Lower lobe of right lung (tissue), 2 donors: ENCODE measurements at regions not wholly inside any gene's neighbourhood (a gene's known extent, or its start where the extent isn't known, plus 50 kb on each side); places are given as distances from the start of the nearest gene placed in this dataset.

ENCODE experiments used
- ATAC-seq, 2 donors: fragments of 200-7000 bp; cut with Tn5 transposase; one replicate each; pipeline ENCODE4 v1.9.1; 2020 to 2022; ENCODE audit warnings: mild to moderate bottlenecking in 2 of 2, moderate library complexity in 2 of 2
- DNase-seq: peaks from one replicate; pipeline ENCODE4 v3.0.0-alpha.2; 2020
- H3K27ac ChIP-seq: fragments of 200-600 bp; one replicate; pipeline ENCODE4 v1.8.0; 2022
- H3K27me3 ChIP-seq: fragments of 200-600 bp; one replicate; pipeline ENCODE4 v1.8.0; 2022; ENCODE audit warnings: low read depth
- H3K36me3 ChIP-seq: fragments of 200-600 bp; one replicate; pipeline ENCODE4 v1.8.0; 2022; ENCODE audit warnings: mild to moderate bottlenecking
- H3K4me1 ChIP-seq: fragments of 200-600 bp; one replicate; pipeline ENCODE4 v1.8.0; 2022
- H3K4me3 ChIP-seq: fragments of 200-600 bp; one replicate; pipeline ENCODE4 v1.8.0; 2022; ENCODE audit warnings: mild to moderate bottlenecking
- H3K9me3 ChIP-seq: fragments of 200-600 bp; one replicate; pipeline ENCODE4 v1.8.0; 2022
- CTCF ChIP-seq: fragments of 200-600 bp; IDR thresholded peaks from one replicate; pipeline ENCODE4 v1.8.0; 2022; ENCODE audit warnings: antibody characterized with exemption, mild to moderate bottlenecking
- intact Hi-C: fragments of 100-400 bp; cut with DNase I; formaldehyde crosslinking; loops from one replicate; pipeline ENCODE4 v1.11.0; 2022
- donor health status: DM: no; HTN: yes; CAD: no; lungs with severe emphysema.

GRCh38 chr2:56444339-56444738 is 260.5 kb downstream of the CCDC85A start:
- no peaks in the 10 kb centered on the region for H3K36me3 ChIP-seq
- H3K9me3 ChIP-seq: no peaks in the 10 kb centered on the region
- no peak overlapping the region for H3K27ac ChIP-seq
- DNase-seq (no peak), ATAC-seq (no peak)
- H3K4me1 ChIP-seq: no peaks in the 10 kb centered on the region
- TF ChIP-seq CTCF: no peak
- no peak overlapping the region for H3K4me3 ChIP-seq
- intact Hi-C loops: no loop called here
- no peaks in the 10 kb centered on the region for H3K27me3 ChIP-seq

DNA sequence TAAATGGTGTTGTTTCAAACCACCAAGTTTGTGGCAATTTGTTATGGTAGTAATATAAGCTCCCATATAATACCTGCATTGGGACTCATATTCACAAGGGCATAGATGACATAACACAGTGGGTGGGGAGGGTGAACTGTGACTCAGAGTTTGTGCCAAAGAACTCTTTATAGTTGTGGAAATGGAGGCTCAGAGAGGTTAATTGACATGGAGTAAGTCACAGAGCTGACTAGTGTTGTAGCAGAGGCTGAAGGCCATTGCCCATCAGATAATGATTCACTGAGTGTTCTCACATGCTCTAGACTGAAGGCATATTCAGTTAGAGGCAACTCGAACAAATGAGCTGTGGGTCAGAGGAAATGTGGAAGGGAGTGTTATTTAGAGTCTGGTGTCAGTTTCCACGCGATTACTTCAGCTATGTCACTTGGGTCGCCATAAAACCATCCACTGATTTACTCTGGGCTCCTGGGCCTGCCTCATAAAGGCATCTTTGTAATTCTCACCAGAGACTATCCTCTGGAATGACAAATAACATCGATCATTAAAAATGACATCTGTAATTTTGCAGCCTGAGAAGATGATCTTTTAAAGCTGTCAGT is 264.7 kb downstream of the CCDC85A start:
- no peaks in the 10 kb centered on the region for H3K27me3 ChIP-seq
- H3K27ac ChIP-seq: no peak overlapping the region
- H3K4me3 ChIP-seq: no peak overlapping the region
- peak in 1 of 2 donors; percentile 28 for ATAC-seq
- intact Hi-C loops: no loop called here
- TF ChIP-seq CTCF: no peak
- H3K9me3 ChIP-seq: peaks cover 4% of the 10 kb centered on the region
- no peak for DNase-seq
- H3K36me3 ChIP-seq: no peaks in the 10 kb centered on the region
- no peaks in the 10 kb centered on the region for H3K4me1 ChIP-seq

DNA sequence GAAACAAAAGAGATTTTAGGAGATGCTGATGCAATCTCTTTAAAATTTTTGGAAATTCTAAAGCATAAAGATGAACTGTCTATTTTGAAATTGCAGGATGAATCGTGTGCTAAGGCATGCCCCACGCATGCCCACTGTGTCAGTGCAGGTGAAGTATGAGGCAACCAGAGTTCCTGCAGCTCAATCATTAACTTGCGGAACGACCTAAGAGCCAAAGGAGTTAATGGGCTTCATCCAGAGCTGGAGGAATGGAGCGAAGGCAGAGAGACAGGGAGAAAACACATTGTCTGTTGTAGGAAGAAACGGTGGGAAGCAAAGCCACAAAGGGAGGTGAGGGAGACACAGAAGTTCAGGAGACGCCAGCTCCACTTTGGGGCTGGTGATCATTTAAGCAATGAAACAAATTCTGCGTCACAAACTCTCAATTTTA is 265.2 kb downstream of the CCDC85A start:
- DNase-seq (peak; percentile 64), ATAC-seq (peak; percentile 87 to 98)
- Histone ChIP-seq H3K27ac (peak overlapping the region; percentile 28), H3K4me1 (no peaks in the 10 kb centered on the region), H3K27me3 (no peaks in the 10 kb centered on the region), H3K9me3 (peaks cover 4% of the 10 kb centered on the region), H3K4me3 (no peak overlapping the region), H3K36me3 (no peaks in the 10 kb centered on the region)
- TF ChIP-seq CTCF: no peak
- intact Hi-C loops: no loop called here

GRCh38 chr2:56449449-56449860 is 265.7 kb downstream of the CCDC85A start:
- no peak for DNase-seq
- H3K27ac ChIP-seq: peak overlapping the region; percentile 28
- H3K4me1 ChIP-seq: no peaks in the 10 kb centered on the region
- no peaks in the 10 kb centered on the region for H3K27me3 ChIP-seq
- peaks cover 4% of the 10 kb centered on the region for H3K9me3 ChIP-seq
- ATAC-seq: peak; percentile 30 to 53
- no peak for TF ChIP-seq CTCF
- no peaks in the 10 kb centered on the region for H3K36me3 ChIP-seq
- H3K4me3 ChIP-seq: no peak overlapping the region
- intact Hi-C loops: no loop called here

DNA sequence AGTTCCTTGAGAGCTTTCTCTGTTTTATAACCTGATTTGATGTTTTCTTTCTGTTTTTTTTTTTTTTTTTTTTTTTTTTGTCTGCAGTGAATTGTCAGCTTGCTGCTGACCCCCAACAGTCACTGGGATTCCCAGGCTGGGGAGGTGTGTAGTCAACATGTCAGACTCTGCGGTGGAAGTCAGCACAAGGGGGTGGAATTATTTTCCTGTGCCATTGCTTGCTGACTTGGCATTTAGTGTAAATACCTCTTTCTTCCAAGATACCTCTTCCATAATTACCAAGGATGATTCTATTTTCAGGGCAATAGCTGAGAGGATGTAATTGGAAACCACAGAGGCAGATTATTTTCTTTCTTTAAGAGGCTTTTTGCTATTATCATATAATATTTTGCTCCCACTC is 266.3 kb downstream of the CCDC85A start:
- Histone ChIP-seq H3K27me3 (no peaks in the 10 kb centered on the region), H3K9me3 (peaks cover 4% of the 10 kb centered on the region), H3K27ac (no peak overlapping the region), H3K4me3 (no peak overlapping the region), H3K36me3 (no peaks in the 10 kb centered on the region), H3K4me1 (no peaks in the 10 kb centered on the region)
- TF ChIP-seq CTCF: no peak
- DNase-seq: no peak
- intact Hi-C loops: no loop called here
- ATAC-seq: no peak
